CD4-positive, alpha-beta T cell (primary cell): ENCODE measurements at regions not wholly inside any gene's neighbourhood (a gene's known extent, or its start where the extent isn't known, plus 50 kb on each side); places are given as distances from the start of the nearest gene placed in this dataset.

Source experiments
- ATAC-seq: fragments of 200-7000 bp; cut with Tn5 transposase; one replicate; pipeline ENCODE4 v1.10.0; 2022; ENCODE audit warnings: mild to moderate bottlenecking; ENCODE audit not compliant: poor library complexity
- CTCF ChIA-PET: fragments of 350-600 bp; sonication (Branson Sonifier 250); formaldehyde crosslinking; loops from one replicate; lab custom pipeline; 2021; ENCODE audit warnings: antibody characterized with exemption, inconsistent platforms; lab: Charles Lee
- POLR2A ChIA-PET: fragments of 350-600 bp; sonication (Branson Sonifier 250); formaldehyde crosslinking; loops from one replicate; lab custom pipeline; 2021; ENCODE audit warnings: antibody characterized with exemption, inconsistent platforms; lab: Charles Lee
- DNase-seq, 14 experiments: peaks; one replicate each; pipeline ENCODE4 v3.0.0-alpha.2; 2013 to 2020; ENCODE audit warnings: mixed read lengths in 2 of 14
- H3K27ac ChIP-seq, 2 donors: one replicate each; pipeline versions ENCODE4 v1.5.1 to v1.7.0; 2013; ENCODE audit warnings: low read length in 2 of 2, low read depth in 1 of 2, mild to moderate bottlenecking in 1 of 2
- H3K27me3 ChIP-seq, 2 experiments: 1 replicate in 1 of 2; 2 replicates in 1 of 2; pipeline versions ENCODE4 v1.6.1 to v1.7.0; 2013; ENCODE audit warnings: low read length in 2 of 2, control low read depth in 1 of 2, mild to moderate bottlenecking in 1 of 2, moderate library complexity in 1 of 2; ENCODE audit not compliant: insufficient read depth in 2 of 2, control insufficient read depth in 1 of 2
- H3K36me3 ChIP-seq: one replicate; pipeline ENCODE4 v1.6.1; 2013; ENCODE audit warnings: low read length, control low read depth; ENCODE audit not compliant: insufficient read depth
- H3K4me1 ChIP-seq: one replicate; pipeline ENCODE4 v1.6.1; 2013; ENCODE audit warnings: low read length, control low read depth; ENCODE audit not compliant: insufficient read depth
- H3K4me3 ChIP-seq: one replicate; pipeline ENCODE4 v1.5.1; 2013; ENCODE audit warnings: mild to moderate bottlenecking, low read length, moderate library complexity
- H3K9me3 ChIP-seq, 2 experiments: 1 replicate in 1 of 2; 2 replicates in 1 of 2; pipeline versions ENCODE4 v1.6.1 to v1.7.0; 2013; ENCODE audit warnings: low read length in 2 of 2, mild to moderate bottlenecking in 2 of 2, control low read depth in 1 of 2, moderate library complexity in 1 of 2; ENCODE audit not compliant: control insufficient read depth in 1 of 2, insufficient read depth in 1 of 2
- H3K27ac Mint-ChIP-seq: one replicate; pipeline ENCODE4 v1.8.0; 2020; ENCODE audit warnings: mixed read lengths
- H3K27me3 Mint-ChIP-seq: one replicate; pipeline ENCODE4 v1.8.0; 2021; ENCODE audit warnings: mixed read lengths
- H3K36me3 Mint-ChIP-seq: one replicate; pipeline ENCODE4 v1.8.0; 2021; ENCODE audit warnings: low read depth, mixed read lengths
- H3K4me1 Mint-ChIP-seq: one replicate; pipeline ENCODE4 v1.8.0; 2021; ENCODE audit warnings: low read depth, mixed read lengths
- H3K4me3 Mint-ChIP-seq: one replicate; pipeline ENCODE4 v1.8.0; 2020; ENCODE audit warnings: mild to moderate bottlenecking, mixed read lengths
- H3K9me3 Mint-ChIP-seq: one replicate; pipeline ENCODE4 v1.8.0; 2020; ENCODE audit warnings: mixed read lengths
- intact Hi-C, 2 experiments: fragments of 100-400 bp; cut with DNase I in 1 of 2; cut with micrococcal nuclease in 1 of 2; formaldehyde crosslinking; loops; one replicate each; pipeline versions ENCODE4 v1.15.1 to v1.9.0; 2023 to 2025; cut with DNase I, micrococcal nuclease
- TF ChIP-seq, protein P1 (sequence below): fragments of 200-600 bp; IDR thresholded peaks from one replicate; pipeline ENCODE4 v1.8.0; 2022; ENCODE audit warnings: antibody characterized with exemption, mild to moderate bottlenecking

DNA sequence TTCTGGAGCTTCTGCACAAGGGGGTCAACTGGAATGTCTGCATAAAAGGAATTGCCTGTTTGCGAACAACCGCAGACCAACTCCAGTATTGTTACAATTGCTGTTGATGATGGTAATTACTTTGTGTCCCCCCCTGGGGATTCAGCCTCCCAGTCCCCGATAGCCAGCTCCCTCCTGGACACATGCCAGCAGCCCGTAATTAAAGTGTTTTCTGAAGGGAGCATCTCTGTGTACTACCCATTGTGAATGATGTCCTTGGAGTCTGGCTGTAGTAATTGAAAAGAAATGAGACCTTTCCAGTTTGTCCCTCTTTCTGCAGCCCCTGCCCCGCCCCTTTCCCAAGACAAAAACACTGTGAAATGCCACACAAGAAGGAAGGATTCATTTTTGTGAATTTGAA lies 377.1 kb upstream of the LCORL start:
- ATAC-seq (no peak), DNase-seq (no peak)
- no peak overlapping the region for H3K4me3 Mint-ChIP-seq
- Histone ChIP-seq H3K9me3 (no peaks in the 10 kb centered on the region), H3K27ac (no peak overlapping the region), H3K36me3 (no peaks in the 10 kb centered on the region), H3K27me3 (no peaks in the 10 kb centered on the region), H3K4me1 (no peaks in the 10 kb centered on the region), H3K4me3 (no peak overlapping the region)
- TF ChIP-seq, protein P1, sequence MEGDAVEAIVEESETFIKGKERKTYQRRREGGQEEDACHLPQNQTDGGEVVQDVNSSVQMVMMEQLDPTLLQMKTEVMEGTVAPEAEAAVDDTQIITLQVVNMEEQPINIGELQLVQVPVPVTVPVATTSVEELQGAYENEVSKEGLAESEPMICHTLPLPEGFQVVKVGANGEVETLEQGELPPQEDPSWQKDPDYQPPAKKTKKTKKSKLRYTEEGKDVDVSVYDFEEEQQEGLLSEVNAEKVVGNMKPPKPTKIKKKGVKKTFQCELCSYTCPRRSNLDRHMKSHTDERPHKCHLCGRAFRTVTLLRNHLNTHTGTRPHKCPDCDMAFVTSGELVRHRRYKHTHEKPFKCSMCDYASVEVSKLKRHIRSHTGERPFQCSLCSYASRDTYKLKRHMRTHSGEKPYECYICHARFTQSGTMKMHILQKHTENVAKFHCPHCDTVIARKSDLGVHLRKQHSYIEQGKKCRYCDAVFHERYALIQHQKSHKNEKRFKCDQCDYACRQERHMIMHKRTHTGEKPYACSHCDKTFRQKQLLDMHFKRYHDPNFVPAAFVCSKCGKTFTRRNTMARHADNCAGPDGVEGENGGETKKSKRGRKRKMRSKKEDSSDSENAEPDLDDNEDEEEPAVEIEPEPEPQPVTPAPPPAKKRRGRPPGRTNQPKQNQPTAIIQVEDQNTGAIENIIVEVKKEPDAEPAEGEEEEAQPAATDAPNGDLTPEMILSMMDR = no peak
- H3K27me3 Mint-ChIP-seq = peaks cover 13% of the 10 kb centered on the region
- H3K27ac Mint-ChIP-seq = no peak overlapping the region
- ChIA-PET CTCF (no interaction called here), POLR2A (no interaction called here)
- H3K4me1 Mint-ChIP-seq = no peaks in the 10 kb centered on the region
- intact Hi-C loops = no loop called here
- H3K9me3 Mint-ChIP-seq = no peaks in the 10 kb centered on the region
- no peaks in the 10 kb centered on the region for H3K36me3 Mint-ChIP-seq

DNA sequence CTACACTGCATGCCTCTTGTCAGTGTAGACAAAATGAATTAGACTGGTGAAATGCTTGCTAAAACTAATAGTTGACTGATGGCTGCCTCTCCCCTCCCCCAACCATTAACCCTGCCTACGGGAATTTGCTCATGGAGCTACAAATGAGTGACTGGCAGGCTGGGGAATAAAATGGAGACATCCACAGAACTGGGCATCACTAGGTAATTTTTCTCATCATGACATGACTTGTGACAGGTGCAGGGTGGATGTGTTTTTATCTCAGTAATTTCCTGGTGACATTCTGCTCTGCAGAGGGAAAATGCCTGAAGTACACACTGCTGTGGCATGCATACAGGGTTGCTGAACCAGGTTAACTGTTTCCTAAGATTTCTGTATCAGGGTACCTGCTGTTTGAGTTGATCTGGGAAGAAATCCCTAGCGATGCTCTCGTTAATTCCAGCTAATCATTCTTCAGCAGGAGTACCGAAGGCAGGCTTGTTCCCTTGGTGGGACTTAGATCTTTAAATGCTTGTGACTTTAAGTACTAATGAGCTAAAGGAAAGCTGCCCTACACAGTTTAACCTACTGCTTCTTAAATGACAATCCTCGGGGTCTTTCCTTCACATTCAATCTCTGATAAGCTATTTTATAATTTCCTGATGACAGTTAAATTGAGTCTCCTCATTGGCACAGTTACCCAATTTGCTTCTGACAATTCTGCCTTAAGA lies 376.3 kb upstream of the LCORL start:
- Mint-ChIP-seq H3K9me3 (no peaks in the 10 kb centered on the region), H3K36me3 (no peaks in the 10 kb centered on the region), H3K4me3 (no peak overlapping the region), H3K27ac (no peak overlapping the region), H3K27me3 (peaks cover 13% of the 10 kb centered on the region), H3K4me1 (no peaks in the 10 kb centered on the region)
- Histone ChIP-seq H3K36me3 (no peaks in the 10 kb centered on the region), H3K4me3 (no peak overlapping the region), H3K27ac (no peak overlapping the region), H3K9me3 (no peaks in the 10 kb centered on the region), H3K27me3 (no peaks in the 10 kb centered on the region), H3K4me1 (no peaks in the 10 kb centered on the region)
- ATAC-seq = no peak
- no peak for DNase-seq
- TF ChIP-seq, protein P1 = no peak
- CTCF ChIA-PET = no interaction called here
- POLR2A ChIA-PET = no interaction called here
- intact Hi-C loops = no loop called here

DNA sequence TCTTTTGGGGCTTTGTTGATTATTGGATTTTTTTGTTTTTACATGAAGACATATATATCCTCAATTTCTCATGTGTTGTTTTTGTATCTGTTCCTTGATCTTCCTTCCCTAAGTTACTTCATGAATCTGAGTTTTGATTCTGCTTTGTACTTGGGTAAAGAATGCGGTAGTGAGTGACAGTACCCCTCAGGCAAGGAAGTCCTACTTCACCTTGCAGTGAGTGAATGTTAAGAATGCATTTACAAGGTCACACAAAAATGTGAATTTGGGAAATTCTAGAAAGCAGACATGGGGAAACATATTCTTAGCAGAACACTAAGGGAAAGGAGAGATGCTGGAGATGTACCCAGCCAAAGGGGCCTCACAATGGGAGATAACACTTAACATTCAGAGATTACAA lies 373.1 kb upstream of the LCORL start:
- Histone ChIP-seq H3K4me3 (no peak overlapping the region), H3K9me3 (no peaks in the 10 kb centered on the region), H3K27me3 (no peaks in the 10 kb centered on the region), H3K36me3 (no peaks in the 10 kb centered on the region), H3K4me1 (no peaks in the 10 kb centered on the region), H3K27ac (no peak overlapping the region)
- ChIA-PET CTCF (no interaction called here), POLR2A (no interaction called here)
- ATAC-seq = no peak
- Mint-ChIP-seq H3K4me1 (no peaks in the 10 kb centered on the region), H3K27me3 (peaks cover 14% of the 10 kb centered on the region), H3K27ac (no peak overlapping the region), H3K36me3 (no peaks in the 10 kb centered on the region), H3K9me3 (no peaks in the 10 kb centered on the region), H3K4me3 (no peak overlapping the region)
- intact Hi-C loops = no loop called here
- DNase-seq = no peak
- TF ChIP-seq, protein P1 = no peak
